ENCODE measurements at regions not wholly inside any gene's neighbourhood (a gene's known extent, or its start where the extent isn't known, plus 50 kb on each side); places are given as distances from the start of the nearest gene placed in this dataset.

- DNase-seq (ENCODE audit: low spot score) = no peak
- TF ChIP-seq CTCF (conservative IDR thresholded peaks at IDR 0.05; ENCODE audit: low read depth) = no peak
- CTCF ChIA-PET = interaction anchor here (0.6 kb wide), 1 partner anchor 230 kb away, joined by 3 read pairs; no protein-coding TSS in a partner anchor
These were observed 343.7 kb downstream of the PTEN start for GRCh38 chr10:88207121-88207546.

GRCh38 chr10:88209231-88209630 lies 345.8 kb downstream of the PTEN start:
- H3K27ac ChIP-seq = no peak overlapping the region
- no peak for TF ChIP-seq CTCF (conservative IDR thresholded peaks at IDR 0.05; ENCODE audit: low read depth)
- POLR2A ChIA-PET (ENCODE audit: low non-redundant PET) = no interaction called here
- CTCF ChIA-PET = interaction anchor here (0.7 kb wide), 1 partner anchor 43 kb away, joined by 3 read pairs; no protein-coding TSS in a partner anchor
- DNase-seq (ENCODE audit: low spot score) = no peak

More at GRCh38 chr10:88207121-88207546, 343.7 kb downstream of the PTEN start:
- POLR2A ChIA-PET (ENCODE audit: low non-redundant PET) = no interaction called here
- no peak overlapping the region for H3K27ac ChIP-seq

GRCh38 chr10:88209837-88210561 lies 346.6 kb downstream of the PTEN start:
- no peak overlapping the region for H3K27ac ChIP-seq
- CTCF ChIA-PET = interaction anchor here (0.6 kb wide), 2 partner anchors 54 to 416 kb away, joined by 3 read pairs; no protein-coding TSS in a partner anchor

GRCh38 chr10:88211230-88211629 lies 347.8 kb downstream of the PTEN start:
- no peak overlapping the region for H3K27ac ChIP-seq
- ChIA-PET CTCF (no interaction called here), POLR2A (ENCODE audit: low non-redundant PET) (no interaction called here)
- no peak for TF ChIP-seq CTCF (conservative IDR thresholded peaks at IDR 0.05; ENCODE audit: low read depth)
- no peak for DNase-seq (ENCODE audit: low spot score)

More at GRCh38 chr10:88209837-88210561, 346.6 kb downstream of the PTEN start:
- TF ChIP-seq CTCF (conservative IDR thresholded peaks at IDR 0.05; ENCODE audit: low read depth) = no peak
- no peak for DNase-seq (ENCODE audit: low spot score)
- POLR2A ChIA-PET (ENCODE audit: low non-redundant PET) = no interaction called here

GRCh38 chr10:88212069-88212468 lies 348.6 kb downstream of the PTEN start:
- no peak for DNase-seq (ENCODE audit: low spot score)
- POLR2A ChIA-PET (ENCODE audit: low non-redundant PET) = no interaction called here
- CTCF ChIA-PET = no interaction called here
- TF ChIP-seq CTCF (conservative IDR thresholded peaks at IDR 0.05; ENCODE audit: low read depth) = no peak
- H3K27ac ChIP-seq = no peak overlapping the region

- H3K27ac ChIP-seq = no peak overlapping the region
- ChIA-PET POLR2A (ENCODE audit: low non-redundant PET) (no interaction called here), CTCF (interaction anchor here (0.7 kb wide), 1 partner anchor 28 kb away, joined by 3 read pairs; no protein-coding TSS in a partner anchor)
- DNase-seq (ENCODE audit: low spot score) = no peak
- no peak for TF ChIP-seq CTCF (conservative IDR thresholded peaks at IDR 0.05; ENCODE audit: low read depth)
These were observed 349.7 kb downstream of the PTEN start for GRCh38 chr10:88213065-88213605.
